Loucy (cell line): ENCODE measurements at regions not wholly inside any gene's neighbourhood (a gene's known extent, or its start where the extent isn't known, plus 50 kb on each side); places are given as distances from the start of the nearest gene placed in this dataset.

Experiments used
- EZH2phosphoT487 ChIP-seq: fragments of 200-600 bp; IDR thresholded peaks from 2 replicates; pipeline ENCODE4 v1.6.1; 2018; ENCODE audit warnings: antibody characterized with exemption, mild to moderate bottlenecking, moderate library complexity, borderline replicate concordance
- TF ChIP-seq, protein P1 (sequence below): fragments of 200-600 bp; sonication (generic); conservative IDR thresholded peaks from 2 replicates; pipeline ENCODE4 v1.5.1; 2014; ENCODE audit warnings: mild to moderate bottlenecking, antibody characterized with exemption, low read length

DNA sequence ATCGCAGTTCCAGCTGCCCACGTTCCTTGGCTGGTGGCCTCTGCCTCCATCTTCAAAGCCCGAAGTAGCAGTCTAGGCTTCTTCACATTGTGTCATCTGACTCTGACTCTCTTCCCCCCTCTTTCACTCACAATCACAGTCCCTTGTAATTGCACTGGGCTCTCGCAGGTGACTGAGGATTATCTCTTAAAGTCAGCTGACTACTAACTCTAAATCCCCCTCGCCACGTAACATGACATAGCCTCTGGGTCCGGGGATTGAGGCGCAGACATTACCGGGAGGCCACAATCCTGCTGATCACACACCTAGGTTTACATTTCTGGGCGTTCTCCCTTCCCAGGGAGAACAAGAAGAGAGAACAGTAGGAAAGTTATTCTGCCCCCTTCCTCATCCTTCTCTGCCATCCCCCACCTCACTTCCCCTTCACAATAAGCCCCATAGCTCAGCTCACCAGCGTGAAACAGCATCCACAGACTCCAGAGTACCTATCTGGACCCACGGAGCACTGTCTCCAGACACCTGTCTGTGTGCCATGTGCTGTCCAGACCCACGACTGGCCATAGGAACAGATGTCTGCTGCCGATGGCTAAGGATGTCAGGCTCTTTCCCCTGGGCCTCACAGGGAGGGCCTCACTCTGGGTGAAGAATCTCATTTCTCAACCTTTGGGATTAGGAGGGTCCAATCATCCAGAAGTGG, 64.3 kb upstream of the FZD7 start:
- TF ChIP-seq, protein P1, sequence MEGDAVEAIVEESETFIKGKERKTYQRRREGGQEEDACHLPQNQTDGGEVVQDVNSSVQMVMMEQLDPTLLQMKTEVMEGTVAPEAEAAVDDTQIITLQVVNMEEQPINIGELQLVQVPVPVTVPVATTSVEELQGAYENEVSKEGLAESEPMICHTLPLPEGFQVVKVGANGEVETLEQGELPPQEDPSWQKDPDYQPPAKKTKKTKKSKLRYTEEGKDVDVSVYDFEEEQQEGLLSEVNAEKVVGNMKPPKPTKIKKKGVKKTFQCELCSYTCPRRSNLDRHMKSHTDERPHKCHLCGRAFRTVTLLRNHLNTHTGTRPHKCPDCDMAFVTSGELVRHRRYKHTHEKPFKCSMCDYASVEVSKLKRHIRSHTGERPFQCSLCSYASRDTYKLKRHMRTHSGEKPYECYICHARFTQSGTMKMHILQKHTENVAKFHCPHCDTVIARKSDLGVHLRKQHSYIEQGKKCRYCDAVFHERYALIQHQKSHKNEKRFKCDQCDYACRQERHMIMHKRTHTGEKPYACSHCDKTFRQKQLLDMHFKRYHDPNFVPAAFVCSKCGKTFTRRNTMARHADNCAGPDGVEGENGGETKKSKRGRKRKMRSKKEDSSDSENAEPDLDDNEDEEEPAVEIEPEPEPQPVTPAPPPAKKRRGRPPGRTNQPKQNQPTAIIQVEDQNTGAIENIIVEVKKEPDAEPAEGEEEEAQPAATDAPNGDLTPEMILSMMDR: no peak
- no peak for TF ChIP-seq EZH2phosphoT487
